Panc1 (cell line): ENCODE measurements at regions not wholly inside any gene's neighbourhood (a gene's known extent, or its start where the extent isn't known, plus 50 kb on each side); places are given as distances from the start of the nearest gene placed in this dataset.

Experiments used
- ATAC-seq: fragments of 200-7000 bp; cut with Tn5 transposase; 2 replicates; pipeline ENCODE4 v1.9.1; 2020; ENCODE audit warnings: mild to moderate bottlenecking, moderate library complexity
- BruUV-seq: library from RNA; stranded (reverse); fragments of 400-500 nt; replicated peaks from 2 replicates; lab custom pipeline; 2021; lab: Mats Ljungman, UMichigan
- CTCF ChIA-PET: fragments of 300-600 bp; sonication (Branson Sonifier 250); formaldehyde crosslinking; loops from one replicate; lab custom pipeline; 2022; ENCODE audit warnings: antibody characterized with exemption; lab: Charles Lee
- POLR2A ChIA-PET: fragments of 300-600 bp; sonication (Branson Sonifier 250); formaldehyde crosslinking; loops from one replicate; lab custom pipeline; 2022; ENCODE audit warnings: antibody characterized with exemption; lab: Charles Lee
- DNase-seq: peaks from one replicate; pipeline ENCODE4 v3.0.0-alpha.2; 2010; ENCODE audit warnings: low read depth, low spot score
- H3K27ac ChIP-seq: 2 replicates; pipeline ENCODE4 v1.5.1; 2011; ENCODE audit warnings: mild to moderate bottlenecking, low read length, inconsistent platforms
- H3K27me3 ChIP-seq: fragments of 200-500 bp; sonication (Bioruptor generic); 2 replicates; pipeline ENCODE4 v1.6.0; 2014; ENCODE audit warnings: low read length, inconsistent platforms; ENCODE audit not compliant: control insufficient read depth, insufficient read depth
- H3K36me3 ChIP-seq: fragments of 200-500 bp; sonication (Bioruptor generic); 2 replicates; pipeline ENCODE4 v1.5.1; 2014; ENCODE audit warnings: inconsistent platforms, mild to moderate bottlenecking, low read length, moderate library complexity; ENCODE audit not compliant: control insufficient read depth, insufficient read depth
- H3K4me1 ChIP-seq: 2 replicates; pipeline ENCODE4 v1.5.1; 2011; ENCODE audit warnings: inconsistent platforms, mild to moderate bottlenecking, low read length, moderate library complexity; ENCODE audit not compliant: control insufficient read depth, insufficient read depth
- H3K4me3 ChIP-seq, 2 experiments: 2 replicates each; pipeline ENCODE4 v1.5.1; 2011 to 2012; ENCODE audit warnings: low read depth in 2 of 2, low read length in 2 of 2, mild to moderate bottlenecking in 2 of 2, inconsistent platforms in 1 of 2, moderate library complexity in 1 of 2
- H3K9me3 ChIP-seq: fragments of 200-500 bp; sonication (Bioruptor generic); 2 replicates; pipeline ENCODE4 v1.5.1; 2014; ENCODE audit warnings: low read depth, mild to moderate bottlenecking, inconsistent platforms, low read length, moderate library complexity; ENCODE audit not compliant: control insufficient read depth, insufficient read depth
- POLR2AphosphoS5 ChIP-seq: IDR thresholded peaks from 2 replicates; pipeline ENCODE4 v1.6.1; 2012; ENCODE audit warnings: mild to moderate bottlenecking, low read depth, low read length, moderate library complexity
- SIN3A ChIP-seq: IDR thresholded peaks from 2 replicates; pipeline ENCODE4 v1.6.1; 2012; ENCODE audit warnings: low read depth, mild to moderate bottlenecking, low read length, moderate library complexity, borderline replicate concordance; ENCODE audit not compliant: insufficient read depth
- TCF7L2 ChIP-seq: IDR thresholded peaks from 2 replicates; pipeline ENCODE4 v1.6.1; 2011; ENCODE audit warnings: mild to moderate bottlenecking, low read depth, low read length, inconsistent platforms
- in situ Hi-C: cut with HindIII; loops from 2 replicates; pipeline ENCODE4 v1.10.0; 2016; ENCODE audit warnings: low sequenced_read_pairs, low pct_unique_long_range_greater_than_20kb
- intact Hi-C: fragments of 100-400 bp; cut with micrococcal nuclease; formaldehyde crosslinking; loops from one replicate; pipeline ENCODE4 v1.10.0; 2022; ENCODE audit not compliant: unreplicated experiment
- TF ChIP-seq, protein P1 (sequence below): fragments of 450-650 bp; IDR thresholded peaks from 2 replicates; pipeline ENCODE4 v1.5.1; 2017; ENCODE audit warnings: mild to moderate bottlenecking
- TF ChIP-seq, protein P2 (sequence below), 2 experiments: IDR thresholded peaks; 2 replicates each; pipeline ENCODE4 v1.6.1; 2011 to 2012; ENCODE audit warnings: low read depth in 2 of 2, control low read depth in 1 of 2, low read length in 1 of 2, mild to moderate bottlenecking in 1 of 2, moderate library complexity in 1 of 2; ENCODE audit not compliant: insufficient read depth in 1 of 2

DNA sequence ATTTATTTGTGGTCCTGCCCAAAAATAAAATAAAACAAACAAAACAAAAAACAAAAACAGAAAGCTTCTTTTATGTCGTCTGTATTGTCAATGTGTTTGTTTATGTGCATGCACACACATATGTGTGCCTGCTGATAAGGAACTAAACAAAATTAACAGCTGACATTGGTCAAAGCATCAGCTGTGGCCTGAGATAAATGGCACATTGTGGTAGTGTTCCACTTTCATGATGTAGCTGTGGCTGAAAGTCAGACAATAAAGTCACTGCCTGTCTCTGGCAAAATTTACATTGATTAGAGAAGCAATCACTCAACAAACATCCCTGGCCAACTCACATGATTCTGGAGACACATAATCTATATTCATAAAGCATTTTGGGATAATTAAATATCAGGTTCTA, 203.4 kb upstream of the PIK3C3 start:
- intact Hi-C loops, result loop anchor here (2.0 kb wide), 1 partner anchor 155 kb away; no protein-coding TSS in a partner anchor
- ATAC-seq (no peak), DNase-seq (no peak)
- ChIA-PET CTCF (no interaction called here), POLR2A (no interaction called here)
- H3K4me1 ChIP-seq, result no peaks in the 10 kb centered on the region
- no peaks in the 10 kb centered on the region for H3K36me3 ChIP-seq
- in situ Hi-C loops, result no loop called here
- no peak overlapping the region for H3K4me3 ChIP-seq
- no peaks in the 10 kb centered on the region for H3K9me3 ChIP-seq
- TF ChIP-seq TCF7L2, result no peak
- TF ChIP-seq, protein P1, sequence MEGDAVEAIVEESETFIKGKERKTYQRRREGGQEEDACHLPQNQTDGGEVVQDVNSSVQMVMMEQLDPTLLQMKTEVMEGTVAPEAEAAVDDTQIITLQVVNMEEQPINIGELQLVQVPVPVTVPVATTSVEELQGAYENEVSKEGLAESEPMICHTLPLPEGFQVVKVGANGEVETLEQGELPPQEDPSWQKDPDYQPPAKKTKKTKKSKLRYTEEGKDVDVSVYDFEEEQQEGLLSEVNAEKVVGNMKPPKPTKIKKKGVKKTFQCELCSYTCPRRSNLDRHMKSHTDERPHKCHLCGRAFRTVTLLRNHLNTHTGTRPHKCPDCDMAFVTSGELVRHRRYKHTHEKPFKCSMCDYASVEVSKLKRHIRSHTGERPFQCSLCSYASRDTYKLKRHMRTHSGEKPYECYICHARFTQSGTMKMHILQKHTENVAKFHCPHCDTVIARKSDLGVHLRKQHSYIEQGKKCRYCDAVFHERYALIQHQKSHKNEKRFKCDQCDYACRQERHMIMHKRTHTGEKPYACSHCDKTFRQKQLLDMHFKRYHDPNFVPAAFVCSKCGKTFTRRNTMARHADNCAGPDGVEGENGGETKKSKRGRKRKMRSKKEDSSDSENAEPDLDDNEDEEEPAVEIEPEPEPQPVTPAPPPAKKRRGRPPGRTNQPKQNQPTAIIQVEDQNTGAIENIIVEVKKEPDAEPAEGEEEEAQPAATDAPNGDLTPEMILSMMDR, result no peak
- TF ChIP-seq, protein P2, sequence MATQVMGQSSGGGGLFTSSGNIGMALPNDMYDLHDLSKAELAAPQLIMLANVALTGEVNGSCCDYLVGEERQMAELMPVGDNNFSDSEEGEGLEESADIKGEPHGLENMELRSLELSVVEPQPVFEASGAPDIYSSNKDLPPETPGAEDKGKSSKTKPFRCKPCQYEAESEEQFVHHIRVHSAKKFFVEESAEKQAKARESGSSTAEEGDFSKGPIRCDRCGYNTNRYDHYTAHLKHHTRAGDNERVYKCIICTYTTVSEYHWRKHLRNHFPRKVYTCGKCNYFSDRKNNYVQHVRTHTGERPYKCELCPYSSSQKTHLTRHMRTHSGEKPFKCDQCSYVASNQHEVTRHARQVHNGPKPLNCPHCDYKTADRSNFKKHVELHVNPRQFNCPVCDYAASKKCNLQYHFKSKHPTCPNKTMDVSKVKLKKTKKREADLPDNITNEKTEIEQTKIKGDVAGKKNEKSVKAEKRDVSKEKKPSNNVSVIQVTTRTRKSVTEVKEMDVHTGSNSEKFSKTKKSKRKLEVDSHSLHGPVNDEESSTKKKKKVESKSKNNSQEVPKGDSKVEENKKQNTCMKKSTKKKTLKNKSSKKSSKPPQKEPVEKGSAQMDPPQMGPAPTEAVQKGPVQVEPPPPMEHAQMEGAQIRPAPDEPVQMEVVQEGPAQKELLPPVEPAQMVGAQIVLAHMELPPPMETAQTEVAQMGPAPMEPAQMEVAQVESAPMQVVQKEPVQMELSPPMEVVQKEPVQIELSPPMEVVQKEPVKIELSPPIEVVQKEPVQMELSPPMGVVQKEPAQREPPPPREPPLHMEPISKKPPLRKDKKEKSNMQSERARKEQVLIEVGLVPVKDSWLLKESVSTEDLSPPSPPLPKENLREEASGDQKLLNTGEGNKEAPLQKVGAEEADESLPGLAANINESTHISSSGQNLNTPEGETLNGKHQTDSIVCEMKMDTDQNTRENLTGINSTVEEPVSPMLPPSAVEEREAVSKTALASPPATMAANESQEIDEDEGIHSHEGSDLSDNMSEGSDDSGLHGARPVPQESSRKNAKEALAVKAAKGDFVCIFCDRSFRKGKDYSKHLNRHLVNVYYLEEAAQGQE (IDR thresholded peaks at IDR 0.05; ENCODE audit: insufficient read depth in 1 of 2, low read depth in 2 of 2, low read length in 1 of 2), result no peak
- no peak for TF ChIP-seq SIN3A
- no peak for TF ChIP-seq POLR2AphosphoS5
- H3K27ac ChIP-seq, result no peak overlapping the region
- H3K27me3 ChIP-seq, result no peaks in the 10 kb centered on the region
- BruUV-seq, result no TSS peak

DNA sequence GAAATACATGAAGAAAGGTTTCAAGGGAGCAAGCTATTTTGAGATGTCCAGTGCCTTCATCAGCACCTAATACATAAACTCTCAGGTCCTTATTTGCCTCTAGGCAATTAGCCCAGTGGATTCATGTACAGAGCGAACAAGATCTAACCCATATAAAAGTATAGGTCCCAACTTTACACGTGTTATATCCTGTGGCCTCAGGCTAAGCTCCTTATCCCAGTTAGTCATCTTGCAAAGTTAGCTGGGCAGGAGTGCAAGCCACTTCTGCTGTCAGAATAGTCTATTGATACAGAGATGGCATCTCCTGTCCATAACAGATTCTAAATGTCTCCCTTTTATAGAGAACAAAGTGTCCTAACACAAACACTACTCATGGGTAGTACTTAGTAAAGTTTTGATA, 203.9 kb upstream of the PIK3C3 start:
- no TSS peak for BruUV-seq
- POLR2A ChIA-PET, result no interaction called here

More for the DNA sequence above, 203.9 kb upstream of the PIK3C3 start:
- no peaks in the 10 kb centered on the region for H3K36me3 ChIP-seq
- H3K4me1 ChIP-seq, result no peaks in the 10 kb centered on the region
- no peak overlapping the region for H3K4me3 ChIP-seq
- DNase-seq, result no peak
- no peaks in the 10 kb centered on the region for H3K9me3 ChIP-seq
- intact Hi-C loops (loop anchor here (2.0 kb wide), 1 partner anchor 156 kb away; no protein-coding TSS in a partner anchor), in situ Hi-C loops (no loop called here)
- ATAC-seq, result no peak
- TF ChIP-seq SIN3A, result no peak
- TF ChIP-seq, protein P2 (IDR thresholded peaks at IDR 0.05; ENCODE audit: insufficient read depth in 1 of 2, low read depth in 2 of 2, low read length in 1 of 2), result no peak
- TF ChIP-seq POLR2AphosphoS5, result no peak
- TF ChIP-seq, protein P1, result no peak
- TF ChIP-seq TCF7L2, result no peak
- H3K27me3 ChIP-seq, result no peaks in the 10 kb centered on the region
- CTCF ChIA-PET, result no interaction called here
- H3K27ac ChIP-seq, result no peak overlapping the region
